ENCODE measurements at regions not wholly inside any gene's neighbourhood (a gene's known extent, or its start where the extent isn't known, plus 50 kb on each side); places are given as distances from the start of the nearest gene placed in this dataset.
A peak's percentile ranks its signal among the peaks of the same experiment; 100 is the strongest.

DNA sequence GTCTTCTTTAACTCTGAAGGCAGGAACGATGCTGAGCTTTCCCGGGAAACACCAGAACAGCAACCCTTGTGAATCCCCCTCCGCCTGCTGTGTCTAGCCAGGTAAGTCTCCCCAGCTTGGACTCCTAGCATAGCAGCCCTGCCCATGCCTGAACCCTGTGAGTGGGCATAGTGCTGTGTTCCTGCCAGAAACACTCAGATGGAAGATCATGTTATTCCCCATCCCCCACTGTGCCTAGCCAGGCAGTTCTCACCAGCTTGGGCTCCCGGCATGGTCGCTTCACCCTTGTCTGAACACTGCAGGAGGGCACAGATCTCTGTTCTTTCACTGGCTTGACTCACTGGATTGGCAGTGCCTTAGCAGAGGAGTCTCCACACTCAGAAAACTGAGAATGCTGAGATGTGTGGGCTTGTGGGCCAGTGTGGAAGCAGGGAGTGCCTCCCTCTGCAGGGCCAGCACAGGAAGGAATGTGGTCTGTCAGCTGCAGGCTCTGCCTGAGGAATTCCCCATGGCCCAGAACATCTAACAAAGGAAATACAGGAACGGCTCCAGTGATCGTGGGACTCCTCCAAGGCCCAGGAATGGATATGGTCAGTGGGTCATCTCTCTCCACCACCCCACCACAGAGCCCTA is 440.1 kb upstream of the ADGRB3 start:
- no peaks in the 10 kb centered on the region for H3K4me1 ChIP-seq (ENCODE audit: insufficient read depth, low read length)
- H3K36me3 ChIP-seq (ENCODE audit: low read depth, low read length) = no peaks in the 10 kb centered on the region
- no peak overlapping the region for H3K27ac ChIP-seq (ENCODE audit: low read length)
- H3K9me2 ChIP-seq (replicated peaks; ENCODE audit: low read length) = no peaks in the 10 kb centered on the region
- TF ChIP-seq EZH2phosphoT487 (IDR thresholded peaks at IDR 0.05; ENCODE audit: borderline replicate concordance, low read length) (no peak), EZH2 (IDR thresholded peaks at IDR 0.05; ENCODE audit: low read length, unreplicated experiment) (no peak)
- TF ChIP-seq, protein P1, sequence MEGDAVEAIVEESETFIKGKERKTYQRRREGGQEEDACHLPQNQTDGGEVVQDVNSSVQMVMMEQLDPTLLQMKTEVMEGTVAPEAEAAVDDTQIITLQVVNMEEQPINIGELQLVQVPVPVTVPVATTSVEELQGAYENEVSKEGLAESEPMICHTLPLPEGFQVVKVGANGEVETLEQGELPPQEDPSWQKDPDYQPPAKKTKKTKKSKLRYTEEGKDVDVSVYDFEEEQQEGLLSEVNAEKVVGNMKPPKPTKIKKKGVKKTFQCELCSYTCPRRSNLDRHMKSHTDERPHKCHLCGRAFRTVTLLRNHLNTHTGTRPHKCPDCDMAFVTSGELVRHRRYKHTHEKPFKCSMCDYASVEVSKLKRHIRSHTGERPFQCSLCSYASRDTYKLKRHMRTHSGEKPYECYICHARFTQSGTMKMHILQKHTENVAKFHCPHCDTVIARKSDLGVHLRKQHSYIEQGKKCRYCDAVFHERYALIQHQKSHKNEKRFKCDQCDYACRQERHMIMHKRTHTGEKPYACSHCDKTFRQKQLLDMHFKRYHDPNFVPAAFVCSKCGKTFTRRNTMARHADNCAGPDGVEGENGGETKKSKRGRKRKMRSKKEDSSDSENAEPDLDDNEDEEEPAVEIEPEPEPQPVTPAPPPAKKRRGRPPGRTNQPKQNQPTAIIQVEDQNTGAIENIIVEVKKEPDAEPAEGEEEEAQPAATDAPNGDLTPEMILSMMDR (conservative IDR thresholded peaks at IDR 0.05; ENCODE audit: low read depth, low read length) = no peak
- ChIA-PET CTCF (no interaction called here), POLR2A (ENCODE audit: unreplicated experiment) (no interaction called here)
- no peak overlapping the region for H2AFZ ChIP-seq (ENCODE audit: low read length)
- no peak overlapping the region for H3K9ac ChIP-seq (ENCODE audit: low read length)
- DNase-seq (peak; percentile 2), ATAC-seq (no peak)
- no peaks in the 10 kb centered on the region for H3F3A ChIP-seq (ENCODE audit: low read length, unreplicated experiment)
- BruUV-seq (replicated peaks) = no TSS peak
- H3K27me3 ChIP-seq (ENCODE audit: low read length) = no peaks in the 10 kb centered on the region
- H3K9me3 ChIP-seq (ENCODE audit: low read length) = no peaks in the 10 kb centered on the region
- no peak overlapping the region for H3K4me3 ChIP-seq (ENCODE audit: low read length)
- no peak overlapping the region for H3K4me2 ChIP-seq (ENCODE audit: low read length)
- no peaks in the 10 kb centered on the region for H3K79me2 ChIP-seq (ENCODE audit: low read length)
- no peaks in the 10 kb centered on the region for H4K20me1 ChIP-seq (ENCODE audit: low read length)
- intact Hi-C loops (cut with micrococcal nuclease) = loop anchor here (10.0 kb wide), 1 partner anchor 520 kb away; no protein-coding TSS in a partner anchor

DNA sequence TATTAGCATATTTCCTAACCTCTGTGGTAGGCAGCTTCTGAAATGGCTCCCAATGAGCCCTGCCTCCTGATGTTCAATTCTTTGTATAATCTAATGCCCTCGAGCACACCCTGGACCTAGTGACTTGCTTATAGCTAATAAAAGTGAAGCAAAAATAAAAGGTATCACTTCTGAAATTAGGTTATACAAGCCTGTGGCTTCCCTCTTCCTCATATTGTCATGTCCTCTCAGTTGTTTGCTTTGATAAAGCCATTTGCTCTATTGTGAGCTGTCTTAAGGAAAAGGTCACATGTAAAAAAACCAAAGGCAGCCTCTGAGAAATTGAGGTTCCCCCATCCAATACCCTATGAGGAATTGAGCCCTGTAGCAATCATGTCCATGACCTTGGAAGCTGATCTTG is 442.1 kb upstream of the ADGRB3 start:
- Histone ChIP-seq H3F3A (ENCODE audit: low read length, unreplicated experiment) (no peaks in the 10 kb centered on the region), H3K9me3 (ENCODE audit: low read length) (no peaks in the 10 kb centered on the region), H3K27ac (ENCODE audit: low read length) (no peak overlapping the region), H2AFZ (ENCODE audit: low read length) (no peak overlapping the region), H3K36me3 (ENCODE audit: low read depth, low read length) (no peaks in the 10 kb centered on the region), H4K20me1 (ENCODE audit: low read length) (no peaks in the 10 kb centered on the region), H3K4me1 (ENCODE audit: insufficient read depth, low read length) (no peaks in the 10 kb centered on the region), H3K79me2 (ENCODE audit: low read length) (no peaks in the 10 kb centered on the region), H3K4me3 (ENCODE audit: low read length) (no peak overlapping the region), H3K27me3 (ENCODE audit: low read length) (no peaks in the 10 kb centered on the region), H3K4me2 (ENCODE audit: low read length) (no peak overlapping the region), H3K9ac (ENCODE audit: low read length) (no peak overlapping the region), H3K9me2 (replicated peaks; ENCODE audit: low read length) (no peaks in the 10 kb centered on the region)
- BruUV-seq (replicated peaks) = no TSS peak
- intact Hi-C loops (cut with micrococcal nuclease) = loop anchor here (10.0 kb wide), 1 partner anchor 518 kb away; no protein-coding TSS in a partner anchor
- TF ChIP-seq, protein P1 (conservative IDR thresholded peaks at IDR 0.05; ENCODE audit: low read depth, low read length) = no peak
- TF ChIP-seq EZH2 (IDR thresholded peaks at IDR 0.05; ENCODE audit: low read length, unreplicated experiment) (no peak), EZH2phosphoT487 (IDR thresholded peaks at IDR 0.05; ENCODE audit: borderline replicate concordance, low read length) (no peak)
- ATAC-seq = no peak
- no peak for DNase-seq
- CTCF ChIA-PET = no interaction called here
- POLR2A ChIA-PET (ENCODE audit: unreplicated experiment) = no interaction called here

DNA sequence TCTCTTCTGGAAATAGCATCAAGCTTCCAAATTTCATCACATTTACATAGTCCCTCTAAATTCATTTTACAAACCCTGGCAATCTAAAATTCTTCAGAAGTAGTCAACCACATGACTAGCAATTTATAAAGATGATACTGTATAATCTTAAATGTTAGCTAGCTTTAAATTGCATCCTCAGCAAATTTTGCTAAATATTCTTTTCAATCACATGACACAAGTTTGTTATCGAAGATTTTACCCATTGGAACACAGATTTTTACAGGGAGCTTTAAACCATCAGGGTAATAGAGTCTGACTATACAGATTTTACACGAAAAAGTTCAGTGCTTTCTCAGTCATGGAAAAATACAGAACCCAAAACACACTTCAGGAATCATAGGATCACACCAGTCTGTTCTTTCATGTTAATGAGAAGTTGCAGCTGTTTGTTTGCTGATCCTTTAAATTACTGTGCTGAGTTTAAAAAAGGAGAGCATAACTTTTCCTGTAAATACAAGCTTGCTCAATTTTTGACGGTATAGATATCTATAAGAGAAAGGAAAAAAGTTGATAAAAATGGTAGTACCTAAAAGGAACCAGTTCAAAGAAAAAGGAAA is 445.8 kb upstream of the ADGRB3 start:
- no peaks in the 10 kb centered on the region for H3K36me3 ChIP-seq (ENCODE audit: low read depth, low read length)
- H3K9me2 ChIP-seq (replicated peaks; ENCODE audit: low read length) = no peaks in the 10 kb centered on the region
- H3K9me3 ChIP-seq (ENCODE audit: low read length) = no peaks in the 10 kb centered on the region
- DNase-seq = no peak
- intact Hi-C loops (cut with micrococcal nuclease) = no loop called here
- no peaks in the 10 kb centered on the region for H3K79me2 ChIP-seq (ENCODE audit: low read length)
- no peak overlapping the region for H3K9ac ChIP-seq (ENCODE audit: low read length)
- H3K27ac ChIP-seq (ENCODE audit: low read length) = no peak overlapping the region
- H2AFZ ChIP-seq (ENCODE audit: low read length) = no peak overlapping the region
- H4K20me1 ChIP-seq (ENCODE audit: low read length) = no peaks in the 10 kb centered on the region
- no peak overlapping the region for H3K4me3 ChIP-seq (ENCODE audit: low read length)
- ATAC-seq = no peak
- no TSS peak for BruUV-seq (replicated peaks)
- TF ChIP-seq EZH2 (IDR thresholded peaks at IDR 0.05; ENCODE audit: low read length, unreplicated experiment) (no peak), EZH2phosphoT487 (IDR thresholded peaks at IDR 0.05; ENCODE audit: borderline replicate concordance, low read length) (no peak)
- TF ChIP-seq, protein P1 (conservative IDR thresholded peaks at IDR 0.05; ENCODE audit: low read depth, low read length) = no peak
- H3F3A ChIP-seq (ENCODE audit: low read length, unreplicated experiment) = no peaks in the 10 kb centered on the region
- ChIA-PET POLR2A (ENCODE audit: unreplicated experiment) (no interaction called here), CTCF (no interaction called here)
- H3K4me1 ChIP-seq (ENCODE audit: insufficient read depth, low read length) = no peaks in the 10 kb centered on the region
- H3K27me3 ChIP-seq (ENCODE audit: low read length) = no peaks in the 10 kb centered on the region
- H3K4me2 ChIP-seq (ENCODE audit: low read length) = no peak overlapping the region
